H9 (cell line): ENCODE measurements at regions not wholly inside any gene's neighbourhood (a gene's known extent, or its start where the extent isn't known, plus 50 kb on each side); places are given as distances from the start of the nearest gene placed in this dataset.

Experiments used
- DNase-seq: peaks from one replicate; pipeline ENCODE4 v3.0.0-alpha.2; 2017
- H2AFZ ChIP-seq: one replicate; pipeline ENCODE4 v1.6.1; 2013; ENCODE audit warnings: mild to moderate bottlenecking, low read length, control low read depth, moderate library complexity
- H2AK5ac ChIP-seq: 2 replicates; pipeline ENCODE4 v1.6.1; 2013; ENCODE audit warnings: low read length, control low read depth, mixed read lengths; ENCODE audit not compliant: insufficient read length
- H2BK120ac ChIP-seq: one replicate; pipeline ENCODE4 v1.6.1; 2013; ENCODE audit warnings: low read depth, mild to moderate bottlenecking, low read length, control low read depth, inconsistent platforms; ENCODE audit not compliant: poor library complexity, severe bottlenecking
- H2BK12ac ChIP-seq: 2 replicates; pipeline ENCODE4 v1.6.1; 2013; ENCODE audit warnings: low read length, control low read depth, mixed read lengths, low read depth; ENCODE audit not compliant: insufficient read length
- H2BK15ac ChIP-seq: 2 replicates; pipeline ENCODE4 v1.6.1; 2013; ENCODE audit warnings: low read depth, low read length, control low read depth
- H2BK20ac ChIP-seq: one replicate; pipeline ENCODE4 v1.6.1; 2013; ENCODE audit warnings: low read depth, mild to moderate bottlenecking, low read length, control low read depth, inconsistent platforms; ENCODE audit not compliant: poor library complexity, severe bottlenecking
- H2BK5ac ChIP-seq: 2 replicates; pipeline ENCODE4 v1.6.1; 2013; ENCODE audit warnings: low read length, control low read depth, mixed read lengths; ENCODE audit not compliant: insufficient read length
- H3K14ac ChIP-seq: 2 replicates; pipeline ENCODE4 v1.6.1; 2013; ENCODE audit warnings: low read length, control low read depth; ENCODE audit not compliant: insufficient read depth
- H3K18ac ChIP-seq: 2 replicates; pipeline ENCODE4 v1.6.1; 2013; ENCODE audit warnings: low read depth, mild to moderate bottlenecking, mixed read lengths, low read length, control low read depth; ENCODE audit not compliant: insufficient read length
- H3K23ac ChIP-seq: 2 replicates; pipeline ENCODE4 v1.6.1; 2013; ENCODE audit warnings: low read length, control low read depth, mixed read lengths, low read depth; ENCODE audit not compliant: insufficient read length
- H3K23me2 ChIP-seq: 2 replicates; pipeline ENCODE4 v1.6.1; 2013; ENCODE audit warnings: low read depth, mild to moderate bottlenecking, mixed read lengths, low read length, control low read depth; ENCODE audit not compliant: insufficient read length, poor library complexity, severe bottlenecking
- H3K27ac ChIP-seq: 2 replicates; pipeline ENCODE4 v1.5.1; 2013; ENCODE audit warnings: low read length, control low read depth, mixed read lengths, low read depth; ENCODE audit not compliant: insufficient read length
- H3K27me3 ChIP-seq: 2 replicates; pipeline ENCODE4 v1.6.1; 2013; ENCODE audit warnings: low read length, control low read depth, inconsistent platforms; ENCODE audit not compliant: insufficient read depth
- H3K4ac ChIP-seq: 2 replicates; pipeline ENCODE4 v1.6.1; 2013; ENCODE audit warnings: low read depth, mild to moderate bottlenecking, control low read depth, inconsistent platforms, low read length, moderate library complexity
- H3K4me1 ChIP-seq: 2 replicates; pipeline ENCODE4 v1.6.1; 2013; ENCODE audit warnings: low read length, control low read depth, inconsistent platforms; ENCODE audit not compliant: insufficient read depth
- H3K4me2 ChIP-seq: 2 replicates; pipeline ENCODE4 v1.6.1; 2013; ENCODE audit warnings: low read length, control low read depth, mixed read lengths; ENCODE audit not compliant: insufficient read length, insufficient read depth
- H3K56ac ChIP-seq: 2 replicates; pipeline ENCODE4 v1.6.1; 2013; ENCODE audit warnings: low read depth, mild to moderate bottlenecking, mixed read lengths, low read length, control low read depth; ENCODE audit not compliant: insufficient read length
- H3K79me1 ChIP-seq: 2 replicates; pipeline ENCODE4 v1.6.1; 2013; ENCODE audit warnings: low read depth, mild to moderate bottlenecking, moderate library complexity, low read length, control low read depth, inconsistent platforms; ENCODE audit not compliant: insufficient read depth, poor library complexity, severe bottlenecking
- H3K79me2 ChIP-seq: 2 replicates; pipeline ENCODE4 v1.6.1; 2013; ENCODE audit warnings: low read length, control low read depth, inconsistent platforms; ENCODE audit not compliant: insufficient read depth
- H3K9ac ChIP-seq: 2 replicates; pipeline ENCODE4 v1.6.1; 2013; ENCODE audit warnings: low read length, control low read depth, mixed read lengths; ENCODE audit not compliant: insufficient read length; ENCODE audit errors: extremely low read depth
- H3K9me3 ChIP-seq: one replicate; pipeline ENCODE4 v1.6.1; 2013; ENCODE audit warnings: low read depth, low read length, inconsistent platforms; ENCODE audit not compliant: control insufficient read depth
- H3T11ph ChIP-seq: one replicate; pipeline ENCODE4 v1.6.1; 2013; ENCODE audit warnings: mild to moderate bottlenecking, low read length, control low read depth, inconsistent platforms
- H4K20me1 ChIP-seq: one replicate; pipeline ENCODE4 v1.6.1; 2013; ENCODE audit not compliant: control insufficient read depth, insufficient read length, insufficient read depth
- H4K5ac ChIP-seq: 2 replicates; pipeline ENCODE4 v1.6.1; 2013; ENCODE audit warnings: low read depth, mild to moderate bottlenecking, mixed read lengths, low read length, control low read depth; ENCODE audit not compliant: insufficient read length
- H4K8ac ChIP-seq: replicated peaks from 2 replicates; pipeline ENCODE4 v1.6.1; 2013; ENCODE audit warnings: low read length, control low read depth, mixed read lengths, low read depth; ENCODE audit not compliant: insufficient read length
- H4K91ac ChIP-seq: 2 replicates; pipeline ENCODE4 v1.6.1; 2013; ENCODE audit warnings: low read depth, mild to moderate bottlenecking, moderate library complexity, mixed read lengths, low read length, control low read depth; ENCODE audit not compliant: insufficient read length
- H3K27ac Mint-ChIP-seq, 3 experiments: 2 replicates in 2 of 3; 3 replicates in 1 of 3; pipeline ENCODE4 v1.8.0; 2020 to 2021; ENCODE audit warnings: mixed read lengths in 3 of 3, mild to moderate bottlenecking in 1 of 3, moderate library complexity in 1 of 3
- H3K27me3 Mint-ChIP-seq: 2 replicates; pipeline ENCODE4 v1.8.0; 2021; ENCODE audit warnings: low read depth, mild to moderate bottlenecking, moderate library complexity, mixed read lengths
- H3K36me3 Mint-ChIP-seq, 3 experiments: 2 replicates in 2 of 3; 3 replicates in 1 of 3; pipeline ENCODE4 v1.8.0; 2020 to 2021; ENCODE audit warnings: low read depth in 3 of 3, mixed read lengths in 3 of 3; ENCODE audit not compliant: insufficient read depth in 1 of 3
- H3K4me1 Mint-ChIP-seq, 2 experiments: 2 replicates each; pipeline ENCODE4 v1.8.0; 2020; ENCODE audit warnings: mixed read lengths in 2 of 2
- H3K4me3 Mint-ChIP-seq, 2 experiments: 2 replicates in 1 of 2; 3 replicates in 1 of 2; pipeline ENCODE4 v1.8.0; 2020 to 2021; ENCODE audit warnings: mild to moderate bottlenecking in 2 of 2, mixed read lengths in 2 of 2, moderate library complexity in 1 of 2
- H3K9me3 Mint-ChIP-seq, 2 experiments: 2 replicates in 1 of 2; 3 replicates in 1 of 2; pipeline ENCODE4 v1.8.0; 2020; ENCODE audit warnings: mild to moderate bottlenecking in 2 of 2, mixed read lengths in 2 of 2, moderate library complexity in 1 of 2
- WGBS: extraction: QIAGEN DNeasy Blood & Tissue Kit; methylation state at CpG from one replicate; pipeline ENCODE4 v1.1.7; 2013; ENCODE audit warnings: missing lambda C conversion rate, low lambda C conversion rate, mixed read lengths; ENCODE audit not compliant: insufficient read length; ENCODE audit errors: extremely low coverage; 5-methylcytosine and 5-hydroxymethylcytosine counted together
- TF ChIP-seq, protein P1 (sequence below): fragments of 200-600 bp; sonication (generic); conservative IDR thresholded peaks from 3 replicates; pipeline ENCODE4 v1.8.0; 2021; ENCODE audit warnings: antibody characterized with exemption, mild to moderate bottlenecking

DNA sequence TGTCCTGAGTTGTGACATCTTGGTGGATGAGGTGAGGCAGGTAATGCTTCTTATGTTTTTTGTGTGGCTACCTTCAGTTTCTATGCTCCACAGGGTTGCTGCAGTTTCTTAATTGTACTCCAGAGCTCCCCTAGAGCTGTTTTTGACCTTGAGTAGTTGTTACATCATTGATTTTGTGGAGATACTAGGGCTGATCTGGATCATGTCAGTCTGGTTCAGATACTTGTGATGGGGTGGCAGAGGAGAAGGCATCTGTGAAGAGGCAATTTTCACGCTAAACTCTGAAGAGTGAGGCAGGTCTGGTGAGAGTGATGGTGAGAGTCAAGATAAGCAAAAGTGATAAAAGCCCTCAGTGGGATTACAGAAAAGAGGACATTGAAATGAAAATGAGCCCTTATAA, 1180.2 kb downstream of the RAPGEF2 start:
- Histone ChIP-seq H2BK20ac (no peak overlapping the region), H2BK12ac (no peak overlapping the region), H3K79me1 (no peaks in the 10 kb centered on the region), H4K8ac (no peak overlapping the region), H3K27ac (no peak overlapping the region), H3K23me2 (no peaks in the 10 kb centered on the region), H4K91ac (no peak overlapping the region), H3K9me3 (no peaks in the 10 kb centered on the region), H3K4ac (no peak overlapping the region), H2AFZ (no peak overlapping the region), H3K9ac (no peak overlapping the region), H3T11ph (no peak overlapping the region), H2BK15ac (no peak overlapping the region), H4K5ac (no peak overlapping the region), H4K20me1 (no peaks in the 10 kb centered on the region), H3K18ac (no peak overlapping the region), H3K14ac (no peak overlapping the region), H2BK5ac (no peak overlapping the region), H3K56ac (no peak overlapping the region), H3K79me2 (no peaks in the 10 kb centered on the region), H3K27me3 (no peaks in the 10 kb centered on the region), H2AK5ac (no peak overlapping the region), H3K4me1 (no peaks in the 10 kb centered on the region), H3K23ac (no peak overlapping the region), H3K4me2 (no peak overlapping the region), H2BK120ac (no peak overlapping the region)
- peak overlapping the region in 1 of 3 experiments; percentile 39; a peak in 2 of 7 replicates for H3K27ac Mint-ChIP-seq
- no CpG with 5 or more reads among the region's 1 CpG for WGBS
- TF ChIP-seq, protein P1, sequence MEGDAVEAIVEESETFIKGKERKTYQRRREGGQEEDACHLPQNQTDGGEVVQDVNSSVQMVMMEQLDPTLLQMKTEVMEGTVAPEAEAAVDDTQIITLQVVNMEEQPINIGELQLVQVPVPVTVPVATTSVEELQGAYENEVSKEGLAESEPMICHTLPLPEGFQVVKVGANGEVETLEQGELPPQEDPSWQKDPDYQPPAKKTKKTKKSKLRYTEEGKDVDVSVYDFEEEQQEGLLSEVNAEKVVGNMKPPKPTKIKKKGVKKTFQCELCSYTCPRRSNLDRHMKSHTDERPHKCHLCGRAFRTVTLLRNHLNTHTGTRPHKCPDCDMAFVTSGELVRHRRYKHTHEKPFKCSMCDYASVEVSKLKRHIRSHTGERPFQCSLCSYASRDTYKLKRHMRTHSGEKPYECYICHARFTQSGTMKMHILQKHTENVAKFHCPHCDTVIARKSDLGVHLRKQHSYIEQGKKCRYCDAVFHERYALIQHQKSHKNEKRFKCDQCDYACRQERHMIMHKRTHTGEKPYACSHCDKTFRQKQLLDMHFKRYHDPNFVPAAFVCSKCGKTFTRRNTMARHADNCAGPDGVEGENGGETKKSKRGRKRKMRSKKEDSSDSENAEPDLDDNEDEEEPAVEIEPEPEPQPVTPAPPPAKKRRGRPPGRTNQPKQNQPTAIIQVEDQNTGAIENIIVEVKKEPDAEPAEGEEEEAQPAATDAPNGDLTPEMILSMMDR: no peak
- peaks cover 8 to 15% (median 10%) of the 10 kb centered on the region in 3 experiments for H3K36me3 Mint-ChIP-seq
- no peak overlapping the region for H3K4me3 Mint-ChIP-seq
- H3K27me3 Mint-ChIP-seq: no peaks in the 10 kb centered on the region
- no peak for DNase-seq
- no peaks in the 10 kb centered on the region for H3K4me1 Mint-ChIP-seq
- peaks cover 11 to 28% of the 10 kb centered on the region in 2 experiments for H3K9me3 Mint-ChIP-seq
